Astrocyte of the spinal cord (primary cell): ENCODE measurements at regions not wholly inside any gene's neighbourhood (a gene's known extent, or its start where the extent isn't known, plus 50 kb on each side); places are given as distances from the start of the nearest gene placed in this dataset.

Source experiments
- DNase-seq: peaks from one replicate; pipeline ENCODE4 v3.0.0; 2011; ENCODE audit warnings: low read depth, low spot score
- H3K4me3 ChIP-seq: 2 replicates; pipeline ENCODE4 v1.5.1; 2011; ENCODE audit warnings: low read depth, mild to moderate bottlenecking, low read length, moderate library complexity
- CTCF ChIP-seq: IDR thresholded peaks from 2 replicates; pipeline ENCODE4 v1.5.1; 2012; ENCODE audit warnings: low read depth, mild to moderate bottlenecking, low read length, inconsistent platforms
- in situ Hi-C: cut with HindIII; loops from 2 replicates; pipeline ENCODE4 v1.10.0; 2017; ENCODE audit warnings: low sequenced_read_pairs

GRCh38 chr7:24341691-24342413 is 57.9 kb downstream of the NPY start:
- in situ Hi-C loops, result no loop called here
- TF ChIP-seq CTCF, result no peak
- H3K4me3 ChIP-seq, result no peak overlapping the region
- DNase-seq, result no peak

- in situ Hi-C loops, result no loop called here
- no peak overlapping the region for H3K4me3 ChIP-seq
- DNase-seq, result no peak
- no peak for TF ChIP-seq CTCF
These were observed 59.6 kb downstream of the NPY start for GRCh38 chr7:24343614-24344013.

GRCh38 chr7:24346129-24346528 is 62.1 kb downstream of the NPY start:
- no peak for TF ChIP-seq CTCF
- no peak for DNase-seq
- in situ Hi-C loops, result no loop called here
- H3K4me3 ChIP-seq, result no peak overlapping the region

- in situ Hi-C loops, result no loop called here
- no peak overlapping the region for H3K4me3 ChIP-seq
- no peak for TF ChIP-seq CTCF
- DNase-seq, result no peak
These were observed 62.7 kb downstream of the NPY start for GRCh38 chr7:24346716-24347115.

- no peak overlapping the region for H3K4me3 ChIP-seq
- no peak for TF ChIP-seq CTCF
- DNase-seq, result no peak
- in situ Hi-C loops, result no loop called here
These were observed 65.3 kb downstream of the NPY start for GRCh38 chr7:24349339-24349738.

- no peak for TF ChIP-seq CTCF
- no peak overlapping the region for H3K4me3 ChIP-seq
- in situ Hi-C loops, result no loop called here
- DNase-seq, result no peak
These were observed 70.5 kb downstream of the NPY start for GRCh38 chr7:24354456-24354855.
